ENCODE measurements at regions not wholly inside any gene's neighbourhood (a gene's known extent, or its start where the extent isn't known, plus 50 kb on each side); places are given as distances from the start of the nearest gene placed in this dataset.
"Not testable (repeated sequence)": the region's sequence is repeated elsewhere in the genome, so short reads cannot be mapped to it uniquely, and the experiment has no call there.

- no peak for DNase-seq
Observed at GRCh38 chr6:157727629-157728182, 95.3 kb upstream of the SNX9 start.

DNA sequence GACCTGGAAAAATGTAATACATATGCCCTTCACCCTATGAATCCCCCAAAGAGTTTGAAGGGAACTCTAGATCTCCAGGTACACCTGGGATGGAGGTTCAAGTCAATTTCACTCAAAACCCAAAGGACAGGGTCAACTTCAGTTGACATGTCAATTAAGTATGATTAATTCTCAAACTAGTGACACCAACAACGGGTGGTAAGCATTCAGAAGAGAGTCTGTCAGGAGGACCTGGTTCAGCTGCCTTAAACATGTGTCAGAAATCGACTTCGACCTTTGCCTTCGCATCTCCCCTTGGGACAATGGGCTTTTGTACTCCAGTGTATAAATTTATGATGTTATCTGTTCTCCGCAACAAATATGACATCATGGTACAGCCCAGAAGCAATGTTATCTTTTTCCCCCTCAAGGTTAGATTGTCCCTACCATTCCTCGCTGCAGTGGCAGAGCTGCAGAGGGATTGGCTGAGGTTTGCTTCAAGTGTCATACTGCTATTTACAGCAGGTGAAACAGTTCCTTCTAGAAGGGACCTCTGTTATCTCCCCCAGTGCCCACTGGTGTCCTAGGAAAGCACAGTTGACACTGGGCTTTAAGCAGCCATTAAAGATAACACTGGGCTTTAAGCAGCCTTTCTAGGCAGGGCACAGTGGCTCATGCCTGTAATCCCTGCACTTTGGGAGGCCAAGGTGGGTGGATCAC is 94.7 kb upstream of the SNX9 start:
- no peak for DNase-seq

GRCh38 chr6:157731221-157731620 is 91.8 kb upstream of the SNX9 start:
- no peak for DNase-seq

DNA sequence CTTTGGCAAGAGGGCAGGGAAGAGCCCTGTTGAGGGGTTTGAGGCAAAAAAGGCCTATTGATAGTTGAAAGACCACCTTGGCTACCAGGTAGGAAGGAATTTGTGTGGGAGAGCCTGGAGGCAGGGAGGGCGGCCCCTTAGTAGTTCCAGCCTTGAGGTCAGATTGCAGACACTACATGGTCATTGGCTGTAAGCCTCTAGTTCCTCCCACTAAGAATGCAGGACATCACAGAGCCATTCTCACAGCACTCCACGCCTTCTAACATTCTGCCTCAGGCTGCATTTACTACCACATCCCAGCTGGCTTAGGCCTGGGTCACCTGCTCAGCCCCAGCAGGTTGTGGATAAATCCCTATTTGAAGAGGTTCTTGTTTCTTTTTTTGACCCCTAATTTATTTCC is 91.0 kb upstream of the SNX9 start:
- no peak for DNase-seq

DNA sequence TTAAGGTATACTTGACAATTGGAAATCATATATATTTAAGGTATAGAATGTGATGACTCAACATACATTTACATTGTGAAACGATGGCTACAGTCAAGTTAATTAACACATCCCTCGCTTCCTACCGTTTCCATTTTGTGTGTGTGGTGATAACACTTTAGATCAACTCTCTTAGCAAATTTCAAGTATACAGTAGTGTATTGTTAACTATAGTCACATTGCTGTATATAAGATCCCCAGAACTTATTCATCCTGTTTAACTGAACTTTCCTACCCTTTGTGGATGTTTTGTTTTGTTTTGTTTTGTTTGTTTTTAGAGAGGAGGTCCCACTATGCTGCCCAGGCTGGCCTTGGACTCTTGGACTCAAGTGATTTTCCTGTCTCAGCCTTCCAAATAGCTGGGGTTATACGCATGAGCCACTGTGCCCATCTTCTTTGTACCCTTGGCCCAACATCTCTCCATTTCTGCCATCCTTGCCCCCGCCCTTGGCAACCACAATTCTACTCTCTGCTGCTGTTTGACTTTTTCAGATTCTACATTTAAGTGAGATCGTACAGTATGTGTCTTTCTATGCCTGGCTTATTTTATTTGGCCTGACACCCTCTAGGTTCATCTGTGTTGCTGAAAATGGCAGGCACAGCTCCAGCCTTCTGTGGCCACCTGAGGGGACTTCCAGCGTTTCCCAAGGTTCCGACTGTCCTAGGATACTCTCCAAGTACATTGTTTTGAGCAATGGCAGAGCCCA is 90.5 kb upstream of the SNX9 start:
- DNase-seq = no peak

DNA sequence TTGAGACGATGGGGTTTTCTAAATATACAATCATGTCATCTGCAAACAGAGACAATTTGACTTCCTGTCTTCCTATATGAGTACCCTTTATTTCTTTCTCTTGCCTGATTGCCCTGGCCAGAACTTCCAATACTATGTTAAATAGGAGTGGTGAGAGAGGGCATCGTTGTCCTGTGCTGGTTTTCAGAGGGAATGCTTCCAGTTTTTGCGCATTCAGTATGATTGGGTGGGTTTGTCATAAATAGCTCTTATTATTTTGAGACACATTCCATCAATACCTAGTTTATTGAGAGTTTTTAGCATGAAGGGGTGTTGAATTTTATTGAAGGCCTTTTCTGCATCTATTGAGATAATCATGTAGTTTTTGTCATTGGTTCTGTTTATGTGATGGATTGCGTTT is 86.5 kb upstream of the SNX9 start:
- DNase-seq = not testable (repeated sequence)

- DNase-seq = no peak
Observed at GRCh38 chr6:157741321-157741947, 81.6 kb upstream of the SNX9 start.

- no peak for DNase-seq
Observed at GRCh38 chr6:157741948-157742556, 81.0 kb upstream of the SNX9 start.

DNA sequence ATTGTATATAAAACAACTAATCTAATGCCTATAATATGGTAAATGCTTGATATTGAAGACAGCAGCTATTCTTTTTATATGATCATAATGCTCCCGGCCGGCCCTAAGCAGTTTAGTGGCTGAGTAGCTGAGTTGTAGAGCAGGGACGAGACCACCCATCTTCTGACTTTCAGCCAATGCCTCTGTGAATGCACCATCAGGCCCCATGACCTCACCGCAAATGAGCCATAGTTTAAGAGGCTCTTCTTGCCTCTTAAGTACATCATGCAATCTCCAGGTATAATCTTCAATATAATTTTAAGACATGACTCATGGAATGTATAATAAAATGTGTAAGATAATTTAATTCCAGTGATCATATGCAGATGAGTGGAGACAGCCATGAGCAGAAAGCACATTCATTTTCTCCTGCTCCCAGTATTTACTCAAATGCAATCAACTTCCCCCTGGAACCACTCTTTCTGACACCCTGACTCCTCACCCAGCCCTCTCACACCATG is 78.9 kb upstream of the SNX9 start:
- no peak for DNase-seq

DNA sequence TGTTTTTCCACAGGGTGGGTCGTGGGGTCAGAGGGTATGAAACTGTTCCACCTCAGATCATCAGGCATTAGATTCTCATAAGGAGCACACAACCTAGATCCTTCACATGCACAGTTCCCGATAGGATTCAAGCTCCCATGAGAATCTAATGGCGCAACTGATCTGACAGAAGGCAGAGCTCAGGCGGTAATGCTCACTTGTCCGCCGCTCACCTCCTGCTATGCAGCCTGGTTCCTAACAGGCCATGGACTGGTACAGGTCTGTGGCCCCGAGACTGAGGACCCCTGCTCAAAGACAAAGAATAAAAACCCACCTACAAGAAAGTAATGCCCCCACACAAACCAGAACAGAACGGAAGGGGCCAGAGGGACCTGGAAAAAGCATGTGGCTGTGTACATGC is 76.1 kb upstream of the SNX9 start:
- DNase-seq = no peak

- no peak for DNase-seq
Observed at GRCh38 chr6:157747370-157747769, 75.7 kb upstream of the SNX9 start.

- DNase-seq = no peak
Observed at GRCh38 chr6:157748839-157749571, 74.0 kb upstream of the SNX9 start.

- DNase-seq = not testable (repeated sequence)
Observed at GRCh38 chr6:157750973-157751372, 72.1 kb upstream of the SNX9 start.

DNA sequence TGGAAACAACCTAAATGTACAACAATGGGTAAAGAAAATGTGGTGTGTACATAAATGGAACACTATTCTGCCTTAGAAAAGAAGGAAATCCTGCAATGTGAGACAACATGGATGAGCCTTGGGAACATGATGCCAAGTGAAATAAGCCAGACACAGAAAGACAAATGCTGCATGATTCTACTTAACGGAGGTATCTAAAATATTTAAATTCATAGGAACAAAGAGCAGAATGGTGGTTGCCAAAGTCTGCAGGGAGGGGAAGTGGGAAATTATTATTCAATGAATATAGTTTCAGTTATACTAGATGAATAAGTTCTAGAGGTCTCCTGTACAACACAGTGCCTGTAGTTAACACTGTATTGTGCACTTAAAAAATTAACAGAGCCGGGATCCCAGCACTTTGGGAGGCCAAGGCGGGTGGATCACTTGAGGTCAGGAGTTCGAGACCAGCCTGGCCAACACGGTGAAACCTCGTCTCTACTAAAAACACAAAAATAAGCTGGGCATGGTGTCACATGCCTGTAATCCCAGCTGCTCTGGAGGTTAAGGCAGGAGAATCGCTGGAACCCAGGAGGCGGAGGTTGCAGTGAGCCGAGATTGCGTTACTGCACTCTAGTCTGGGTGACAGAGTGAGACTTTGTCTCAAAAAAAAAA is 71.4 kb upstream of the SNX9 start:
- no peak for DNase-seq

DNA sequence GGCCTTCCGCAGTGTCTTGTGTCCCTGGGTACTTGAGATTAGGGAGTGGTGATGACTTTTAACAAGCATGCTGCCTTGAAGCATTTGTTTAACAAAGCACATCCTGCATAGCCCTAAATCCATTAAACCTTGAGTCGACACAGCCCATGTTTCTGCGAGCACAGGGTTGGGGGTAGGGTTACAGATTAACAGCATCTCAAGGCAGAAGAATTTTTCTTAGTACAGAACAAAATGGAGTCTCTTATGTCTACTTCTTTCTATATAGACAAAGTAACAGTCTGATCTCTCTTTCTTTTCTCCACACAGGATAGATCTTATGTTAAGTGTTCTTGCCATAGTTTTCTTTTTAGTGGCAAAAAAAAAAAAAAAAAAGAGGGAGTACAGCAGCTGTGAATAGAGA is 70.2 kb upstream of the SNX9 start:
- not testable (repeated sequence) for DNase-seq

- no peak for DNase-seq
Observed at GRCh38 chr6:157753291-157753690, 69.8 kb upstream of the SNX9 start.

- not testable (repeated sequence) for DNase-seq
Observed at GRCh38 chr6:157753801-157754200, 69.2 kb upstream of the SNX9 start.

GRCh38 chr6:157754351-157754750 is 68.7 kb upstream of the SNX9 start:
- DNase-seq = no peak

- no peak for DNase-seq
Observed at GRCh38 chr6:157755032-157755745, 67.9 kb upstream of the SNX9 start.

DNA sequence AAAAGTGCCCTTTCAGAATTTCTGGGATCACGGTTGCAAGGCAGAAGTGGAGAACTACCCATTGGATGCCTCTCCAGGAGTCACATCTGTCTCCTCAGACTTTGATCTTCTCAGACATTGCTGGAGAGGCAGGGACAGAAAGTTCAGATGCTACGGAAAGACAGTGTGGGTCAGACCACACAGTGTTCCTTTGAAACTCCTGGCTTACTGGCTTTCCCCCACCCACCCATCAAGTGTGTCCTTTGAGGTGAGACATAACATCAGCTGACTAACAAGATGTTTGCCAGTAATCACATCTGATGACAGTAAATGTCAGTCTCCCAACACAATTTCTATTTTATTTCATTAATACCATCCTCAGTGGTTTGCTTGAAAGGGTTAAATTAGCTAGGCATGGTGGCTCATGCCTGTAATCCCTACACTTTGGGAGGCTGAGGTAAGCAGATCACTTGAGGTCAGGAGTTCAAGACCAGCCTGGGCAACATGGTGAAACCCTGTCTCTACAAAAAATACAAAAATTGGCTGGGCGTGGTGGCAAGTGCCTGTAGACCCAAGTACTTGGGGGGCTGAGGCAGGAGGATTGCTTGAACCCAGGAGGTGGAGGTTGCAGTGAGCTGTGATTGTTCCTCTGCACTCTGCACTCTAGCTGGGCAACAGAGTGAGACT is 67.2 kb upstream of the SNX9 start:
- DNase-seq = no peak

All from NCI-H1092 treated with DMSO at 0.1 percent for 48 hours (cell line).